ENCODE measurements at regions not wholly inside any gene's neighbourhood (a gene's known extent, or its start where the extent isn't known, plus 50 kb on each side); places are given as distances from the start of the nearest gene placed in this dataset.

DNA sequence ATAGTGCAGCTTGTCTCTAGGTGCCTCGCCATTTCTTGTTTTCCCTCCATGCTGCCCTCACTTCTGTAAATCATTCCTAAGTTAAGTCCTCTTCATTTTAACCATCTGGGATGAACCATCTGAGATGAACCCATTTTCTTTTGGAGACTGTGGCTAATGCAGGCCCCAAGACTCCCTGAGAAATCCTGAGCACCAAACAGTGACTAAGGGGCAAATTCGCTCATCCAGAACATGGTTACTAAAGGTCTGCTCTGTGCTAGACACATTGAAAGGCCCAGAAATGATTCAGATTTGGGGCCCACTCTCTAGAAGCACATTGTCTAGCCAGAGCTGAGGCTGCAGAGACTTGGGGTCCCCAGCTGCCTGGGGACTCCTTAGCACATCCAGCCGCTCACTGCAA is 151.9 kb upstream of the CTTNBP2NL start:
- TF ChIP-seq, protein P1, sequence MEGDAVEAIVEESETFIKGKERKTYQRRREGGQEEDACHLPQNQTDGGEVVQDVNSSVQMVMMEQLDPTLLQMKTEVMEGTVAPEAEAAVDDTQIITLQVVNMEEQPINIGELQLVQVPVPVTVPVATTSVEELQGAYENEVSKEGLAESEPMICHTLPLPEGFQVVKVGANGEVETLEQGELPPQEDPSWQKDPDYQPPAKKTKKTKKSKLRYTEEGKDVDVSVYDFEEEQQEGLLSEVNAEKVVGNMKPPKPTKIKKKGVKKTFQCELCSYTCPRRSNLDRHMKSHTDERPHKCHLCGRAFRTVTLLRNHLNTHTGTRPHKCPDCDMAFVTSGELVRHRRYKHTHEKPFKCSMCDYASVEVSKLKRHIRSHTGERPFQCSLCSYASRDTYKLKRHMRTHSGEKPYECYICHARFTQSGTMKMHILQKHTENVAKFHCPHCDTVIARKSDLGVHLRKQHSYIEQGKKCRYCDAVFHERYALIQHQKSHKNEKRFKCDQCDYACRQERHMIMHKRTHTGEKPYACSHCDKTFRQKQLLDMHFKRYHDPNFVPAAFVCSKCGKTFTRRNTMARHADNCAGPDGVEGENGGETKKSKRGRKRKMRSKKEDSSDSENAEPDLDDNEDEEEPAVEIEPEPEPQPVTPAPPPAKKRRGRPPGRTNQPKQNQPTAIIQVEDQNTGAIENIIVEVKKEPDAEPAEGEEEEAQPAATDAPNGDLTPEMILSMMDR (IDR thresholded peaks at IDR 0.05; ENCODE audit: poor library complexity): no peak
- no peak for TF ChIP-seq EZH2 (IDR thresholded peaks at IDR 0.05; ENCODE audit: borderline replicate concordance)
- TF ChIP-seq EZH2phosphoT487 (IDR thresholded peaks at IDR 0.05; ENCODE audit: low read depth, severe bottlenecking, unreplicated experiment): no peak

Data from hepatocyte (in vitro differentiated cells).